ENCODE measurements at regions not wholly inside any gene's neighbourhood (a gene's known extent, or its start where the extent isn't known, plus 50 kb on each side); places are given as distances from the start of the nearest gene placed in this dataset.

DNA sequence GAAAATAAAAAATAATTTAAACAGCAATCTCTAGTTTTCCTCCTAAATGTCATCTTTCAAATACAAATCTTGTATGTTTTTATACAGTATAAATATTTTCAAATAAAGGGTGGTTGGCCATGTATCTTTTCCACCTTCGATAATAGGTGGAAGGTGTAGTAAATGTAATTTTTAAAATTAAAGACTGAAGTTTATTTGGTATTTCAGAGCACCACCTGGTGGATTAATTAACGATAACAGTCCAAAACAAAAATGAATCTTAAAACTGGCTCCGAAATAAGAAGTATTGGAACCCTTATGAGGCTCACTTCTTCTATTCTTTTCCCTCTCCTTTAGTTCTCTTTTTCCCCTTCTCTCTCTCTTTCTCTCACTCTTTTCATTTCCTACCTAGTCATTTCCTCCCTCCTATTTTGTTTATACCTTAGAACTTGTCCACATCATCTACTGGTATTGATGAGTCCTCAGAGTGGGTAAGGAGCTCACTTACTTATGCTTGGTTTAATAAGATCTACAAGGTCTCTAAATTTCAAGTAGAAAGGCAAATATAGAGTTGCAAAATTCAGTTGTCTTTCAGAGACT is 82.9 kb upstream of the EXOC1L start:
- Histone ChIP-seq H3K79me2 (replicated peaks; ENCODE audit: insufficient read depth) (no peaks in the 10 kb centered on the region), H3K27ac (ENCODE audit: low read depth) (no peak overlapping the region), H3K27me3 (ENCODE audit: insufficient read depth) (no peaks in the 10 kb centered on the region), H3K4me1 (ENCODE audit: insufficient read depth) (no peaks in the 10 kb centered on the region), H3K36me3 (ENCODE audit: insufficient read depth) (no peaks in the 10 kb centered on the region), H3F3A (replicated peaks; ENCODE audit: low read depth) (no peaks in the 10 kb centered on the region), H2AFZ (no peak overlapping the region), H3K9me2 (ENCODE audit: insufficient read depth) (no peaks in the 10 kb centered on the region), H3K4me3 (no peak overlapping the region), H4K20me1 (replicated peaks; ENCODE audit: insufficient read depth) (no peaks in the 10 kb centered on the region), H3K4me2 (no peak overlapping the region)
- DNase-seq (ENCODE audit: low spot score) (peak; percentile 37), ATAC-seq (no peak)
- Mint-ChIP-seq H3K27ac (no peak overlapping the region), H3K4me1 (no peaks in the 10 kb centered on the region), H3K4me3 (no peak overlapping the region), H3K36me3 (ENCODE audit: low read depth) (no peaks in the 10 kb centered on the region), H3K9me3 (no peaks in the 10 kb centered on the region; the same call in 2 of the 3 replicates), H3K27me3 (ENCODE audit: insufficient read depth, low read depth, poor library complexity) (no peaks in the 10 kb centered on the region)
- TF ChIP-seq NANOG (IDR thresholded peaks at IDR 0.05; ENCODE audit: borderline replicate concordance): no peak
- no peak for TF ChIP-seq STAT1 (IDR thresholded peaks at IDR 0.05; ENCODE audit: unreplicated experiment)
- TF ChIP-seq ZNF114 (CRISPR knock-in tag; IDR thresholded peaks at IDR 0.05): no peak
- TF ChIP-seq, protein P1, sequence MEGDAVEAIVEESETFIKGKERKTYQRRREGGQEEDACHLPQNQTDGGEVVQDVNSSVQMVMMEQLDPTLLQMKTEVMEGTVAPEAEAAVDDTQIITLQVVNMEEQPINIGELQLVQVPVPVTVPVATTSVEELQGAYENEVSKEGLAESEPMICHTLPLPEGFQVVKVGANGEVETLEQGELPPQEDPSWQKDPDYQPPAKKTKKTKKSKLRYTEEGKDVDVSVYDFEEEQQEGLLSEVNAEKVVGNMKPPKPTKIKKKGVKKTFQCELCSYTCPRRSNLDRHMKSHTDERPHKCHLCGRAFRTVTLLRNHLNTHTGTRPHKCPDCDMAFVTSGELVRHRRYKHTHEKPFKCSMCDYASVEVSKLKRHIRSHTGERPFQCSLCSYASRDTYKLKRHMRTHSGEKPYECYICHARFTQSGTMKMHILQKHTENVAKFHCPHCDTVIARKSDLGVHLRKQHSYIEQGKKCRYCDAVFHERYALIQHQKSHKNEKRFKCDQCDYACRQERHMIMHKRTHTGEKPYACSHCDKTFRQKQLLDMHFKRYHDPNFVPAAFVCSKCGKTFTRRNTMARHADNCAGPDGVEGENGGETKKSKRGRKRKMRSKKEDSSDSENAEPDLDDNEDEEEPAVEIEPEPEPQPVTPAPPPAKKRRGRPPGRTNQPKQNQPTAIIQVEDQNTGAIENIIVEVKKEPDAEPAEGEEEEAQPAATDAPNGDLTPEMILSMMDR (conservative IDR thresholded peaks at IDR 0.05; ENCODE audit: low read depth in 2 of 2): peak in 1 of 2 experiments; percentile 77
- TF ChIP-seq EZH2phosphoT487 (IDR thresholded peaks at IDR 0.05; ENCODE audit: unreplicated experiment): no peak
- no peak for TF ChIP-seq POLR2AphosphoS5 (IDR thresholded peaks at IDR 0.05; ENCODE audit: low read depth)

DNA sequence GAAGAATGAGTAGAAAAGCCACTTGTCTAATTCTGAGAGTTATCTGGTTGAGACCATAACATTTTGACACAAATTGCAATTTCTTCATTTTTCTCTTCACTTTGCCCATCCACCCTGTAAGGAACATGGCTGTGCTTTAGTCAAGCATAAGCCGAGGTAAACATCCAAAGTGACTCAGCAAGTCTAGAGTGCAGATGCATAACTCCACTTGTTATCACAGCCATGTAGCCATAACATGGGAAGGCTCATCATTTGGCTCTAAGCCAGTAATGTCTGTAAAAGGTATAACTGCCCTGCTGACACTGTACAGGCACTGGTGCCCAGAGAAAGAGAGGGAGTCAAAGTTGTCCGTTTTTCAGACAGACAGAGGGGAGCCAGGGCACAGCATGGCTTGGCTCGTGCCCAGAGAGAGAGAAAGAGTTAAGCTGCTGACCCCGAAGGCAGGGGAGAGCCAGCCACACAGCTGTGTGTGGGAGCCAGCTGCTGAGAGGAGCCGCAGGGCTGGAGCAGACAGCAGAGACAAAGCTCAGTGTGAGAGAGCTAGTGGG is 76.9 kb upstream of the EXOC1L start:
- H3K36me3 ChIP-seq (ENCODE audit: insufficient read depth): no peaks in the 10 kb centered on the region
- no peaks in the 10 kb centered on the region for H4K20me1 ChIP-seq (replicated peaks; ENCODE audit: insufficient read depth)
- Mint-ChIP-seq H3K36me3 (ENCODE audit: low read depth) (no peaks in the 10 kb centered on the region), H3K27ac (no peak overlapping the region), H3K4me3 (no peak overlapping the region), H3K27me3 (ENCODE audit: insufficient read depth, low read depth, poor library complexity) (peaks cover 3% of the 10 kb centered on the region), H3K9me3 (no peaks in the 10 kb centered on the region), H3K4me1 (no peaks in the 10 kb centered on the region; the same call in 2 of the 3 replicates)
- no peak for DNase-seq (ENCODE audit: low spot score)
- H3K79me2 ChIP-seq (replicated peaks; ENCODE audit: insufficient read depth): no peaks in the 10 kb centered on the region
- H3F3A ChIP-seq (replicated peaks; ENCODE audit: low read depth): no peaks in the 10 kb centered on the region
- H3K9me2 ChIP-seq (ENCODE audit: insufficient read depth): peaks cover 13% of the 10 kb centered on the region
- H2AFZ ChIP-seq: peak overlapping the region; percentile 83; the same call in 1 of the 2 replicates
- H3K4me3 ChIP-seq: no peak overlapping the region
- no peaks in the 10 kb centered on the region for H3K4me1 ChIP-seq (ENCODE audit: insufficient read depth)
- no peak overlapping the region for H3K27ac ChIP-seq (ENCODE audit: low read depth)
- ATAC-seq: peak; percentile 85
- H3K27me3 ChIP-seq (ENCODE audit: insufficient read depth): no peaks in the 10 kb centered on the region
- H3K4me2 ChIP-seq: no peak overlapping the region
- TF ChIP-seq CREB1 (CRISPR knock-in tag; IDR thresholded peaks at IDR 0.05; ENCODE audit: low read depth) (no peak), EZH2phosphoT487 (IDR thresholded peaks at IDR 0.05; ENCODE audit: unreplicated experiment) (no peak), EZH2 (IDR thresholded peaks at IDR 0.05; ENCODE audit: low read depth, unreplicated experiment) (no peak), ZNF331 (CRISPR knock-in tag; IDR thresholded peaks at IDR 0.05; ENCODE audit: low read depth) (no peak), NANOG (IDR thresholded peaks at IDR 0.05; ENCODE audit: borderline replicate concordance) (no peak), JUNB (IDR thresholded peaks at IDR 0.05; ENCODE audit: unreplicated experiment) (no peak)
- TF ChIP-seq, protein P2, sequence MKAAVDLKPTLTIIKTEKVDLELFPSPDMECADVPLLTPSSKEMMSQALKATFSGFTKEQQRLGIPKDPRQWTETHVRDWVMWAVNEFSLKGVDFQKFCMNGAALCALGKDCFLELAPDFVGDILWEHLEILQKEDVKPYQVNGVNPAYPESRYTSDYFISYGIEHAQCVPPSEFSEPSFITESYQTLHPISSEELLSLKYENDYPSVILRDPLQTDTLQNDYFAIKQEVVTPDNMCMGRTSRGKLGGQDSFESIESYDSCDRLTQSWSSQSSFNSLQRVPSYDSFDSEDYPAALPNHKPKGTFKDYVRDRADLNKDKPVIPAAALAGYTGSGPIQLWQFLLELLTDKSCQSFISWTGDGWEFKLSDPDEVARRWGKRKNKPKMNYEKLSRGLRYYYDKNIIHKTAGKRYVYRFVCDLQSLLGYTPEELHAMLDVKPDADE (IDR thresholded peaks at IDR 0.05): no peak
- TF ChIP-seq, protein P1 (conservative IDR thresholded peaks at IDR 0.05; ENCODE audit: low read depth in 2 of 2): no peak
- TF ChIP-seq, protein P3, sequence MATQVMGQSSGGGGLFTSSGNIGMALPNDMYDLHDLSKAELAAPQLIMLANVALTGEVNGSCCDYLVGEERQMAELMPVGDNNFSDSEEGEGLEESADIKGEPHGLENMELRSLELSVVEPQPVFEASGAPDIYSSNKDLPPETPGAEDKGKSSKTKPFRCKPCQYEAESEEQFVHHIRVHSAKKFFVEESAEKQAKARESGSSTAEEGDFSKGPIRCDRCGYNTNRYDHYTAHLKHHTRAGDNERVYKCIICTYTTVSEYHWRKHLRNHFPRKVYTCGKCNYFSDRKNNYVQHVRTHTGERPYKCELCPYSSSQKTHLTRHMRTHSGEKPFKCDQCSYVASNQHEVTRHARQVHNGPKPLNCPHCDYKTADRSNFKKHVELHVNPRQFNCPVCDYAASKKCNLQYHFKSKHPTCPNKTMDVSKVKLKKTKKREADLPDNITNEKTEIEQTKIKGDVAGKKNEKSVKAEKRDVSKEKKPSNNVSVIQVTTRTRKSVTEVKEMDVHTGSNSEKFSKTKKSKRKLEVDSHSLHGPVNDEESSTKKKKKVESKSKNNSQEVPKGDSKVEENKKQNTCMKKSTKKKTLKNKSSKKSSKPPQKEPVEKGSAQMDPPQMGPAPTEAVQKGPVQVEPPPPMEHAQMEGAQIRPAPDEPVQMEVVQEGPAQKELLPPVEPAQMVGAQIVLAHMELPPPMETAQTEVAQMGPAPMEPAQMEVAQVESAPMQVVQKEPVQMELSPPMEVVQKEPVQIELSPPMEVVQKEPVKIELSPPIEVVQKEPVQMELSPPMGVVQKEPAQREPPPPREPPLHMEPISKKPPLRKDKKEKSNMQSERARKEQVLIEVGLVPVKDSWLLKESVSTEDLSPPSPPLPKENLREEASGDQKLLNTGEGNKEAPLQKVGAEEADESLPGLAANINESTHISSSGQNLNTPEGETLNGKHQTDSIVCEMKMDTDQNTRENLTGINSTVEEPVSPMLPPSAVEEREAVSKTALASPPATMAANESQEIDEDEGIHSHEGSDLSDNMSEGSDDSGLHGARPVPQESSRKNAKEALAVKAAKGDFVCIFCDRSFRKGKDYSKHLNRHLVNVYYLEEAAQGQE (IDR thresholded peaks at IDR 0.05; ENCODE audit: unreplicated experiment): no peak
